ENCODE measurements at regions not wholly inside any gene's neighbourhood (a gene's known extent, or its start where the extent isn't known, plus 50 kb on each side); places are given as distances from the start of the nearest gene placed in this dataset.
"Not testable (repeated sequence)": the region's sequence is repeated elsewhere in the genome, so short reads cannot be mapped to it uniquely, and the experiment has no call there.

DNA sequence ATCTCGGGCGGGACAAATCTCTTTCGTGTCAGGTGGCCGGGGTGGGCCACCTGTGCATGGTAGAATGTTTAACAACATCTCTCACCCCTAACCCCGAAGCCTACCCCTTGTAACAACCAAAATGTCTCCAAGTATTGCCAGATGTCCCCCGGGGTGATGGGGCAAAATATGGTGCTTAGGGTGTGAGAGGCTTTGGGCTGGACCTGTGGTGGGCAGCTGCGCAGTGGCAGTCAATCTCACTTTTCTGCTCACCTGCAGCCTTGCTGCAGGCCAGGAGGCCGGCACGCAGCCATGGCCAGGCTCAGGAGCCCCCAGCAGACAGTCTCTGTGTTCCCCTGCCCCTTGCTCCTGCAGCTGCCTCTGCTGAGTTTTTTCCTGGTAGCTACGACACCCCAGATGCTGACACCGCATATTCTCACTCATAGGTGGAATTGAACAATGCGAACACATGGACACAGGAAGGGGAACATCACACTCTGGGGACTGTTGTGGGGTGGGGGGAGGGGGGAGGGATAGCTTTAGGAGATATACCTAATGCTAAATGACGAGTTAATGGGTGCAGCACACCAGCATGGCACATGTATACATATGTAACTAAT lies 265.5 kb downstream of the NPHP4 start:
- not testable (repeated sequence) for TF ChIP-seq CREB1 (CRISPR knock-in tag; IDR thresholded peaks at IDR 0.05); CREM (CRISPR knock-in tag; IDR thresholded peaks at IDR 0.05); CBFB (CRISPR knock-in tag; IDR thresholded peaks at IDR 0.05; ENCODE audit: low read depth); CTCF (IDR thresholded peaks at IDR 0.05); KAT7 (CRISPR knock-in tag; IDR thresholded peaks at IDR 0.05; ENCODE audit: borderline replicate concordance); RELA (CRISPR knock-in tag; IDR thresholded peaks at IDR 0.05; ENCODE audit: borderline replicate concordance); USF2 (CRISPR knock-in tag; IDR thresholded peaks at IDR 0.05); SMAD3 (CRISPR knock-in tag; IDR thresholded peaks at IDR 0.05; ENCODE audit: borderline replicate concordance); IRF2 (CRISPR knock-in tag; IDR thresholded peaks at IDR 0.05; ENCODE audit: borderline replicate concordance, low read depth); ETV6 (CRISPR knock-in tag; IDR thresholded peaks at IDR 0.05)
- TF ChIP-seq, protein P1, sequence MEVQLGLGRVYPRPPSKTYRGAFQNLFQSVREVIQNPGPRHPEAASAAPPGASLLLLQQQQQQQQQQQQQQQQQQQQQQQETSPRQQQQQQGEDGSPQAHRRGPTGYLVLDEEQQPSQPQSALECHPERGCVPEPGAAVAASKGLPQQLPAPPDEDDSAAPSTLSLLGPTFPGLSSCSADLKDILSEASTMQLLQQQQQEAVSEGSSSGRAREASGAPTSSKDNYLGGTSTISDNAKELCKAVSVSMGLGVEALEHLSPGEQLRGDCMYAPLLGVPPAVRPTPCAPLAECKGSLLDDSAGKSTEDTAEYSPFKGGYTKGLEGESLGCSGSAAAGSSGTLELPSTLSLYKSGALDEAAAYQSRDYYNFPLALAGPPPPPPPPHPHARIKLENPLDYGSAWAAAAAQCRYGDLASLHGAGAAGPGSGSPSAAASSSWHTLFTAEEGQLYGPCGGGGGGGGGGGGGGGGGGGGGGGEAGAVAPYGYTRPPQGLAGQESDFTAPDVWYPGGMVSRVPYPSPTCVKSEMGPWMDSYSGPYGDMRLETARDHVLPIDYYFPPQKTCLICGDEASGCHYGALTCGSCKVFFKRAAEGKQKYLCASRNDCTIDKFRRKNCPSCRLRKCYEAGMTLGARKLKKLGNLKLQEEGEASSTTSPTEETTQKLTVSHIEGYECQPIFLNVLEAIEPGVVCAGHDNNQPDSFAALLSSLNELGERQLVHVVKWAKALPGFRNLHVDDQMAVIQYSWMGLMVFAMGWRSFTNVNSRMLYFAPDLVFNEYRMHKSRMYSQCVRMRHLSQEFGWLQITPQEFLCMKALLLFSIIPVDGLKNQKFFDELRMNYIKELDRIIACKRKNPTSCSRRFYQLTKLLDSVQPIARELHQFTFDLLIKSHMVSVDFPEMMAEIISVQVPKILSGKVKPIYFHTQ (CRISPR knock-in tag; IDR thresholded peaks at IDR 0.05) = not testable (repeated sequence)
- TF ChIP-seq, protein P2, sequence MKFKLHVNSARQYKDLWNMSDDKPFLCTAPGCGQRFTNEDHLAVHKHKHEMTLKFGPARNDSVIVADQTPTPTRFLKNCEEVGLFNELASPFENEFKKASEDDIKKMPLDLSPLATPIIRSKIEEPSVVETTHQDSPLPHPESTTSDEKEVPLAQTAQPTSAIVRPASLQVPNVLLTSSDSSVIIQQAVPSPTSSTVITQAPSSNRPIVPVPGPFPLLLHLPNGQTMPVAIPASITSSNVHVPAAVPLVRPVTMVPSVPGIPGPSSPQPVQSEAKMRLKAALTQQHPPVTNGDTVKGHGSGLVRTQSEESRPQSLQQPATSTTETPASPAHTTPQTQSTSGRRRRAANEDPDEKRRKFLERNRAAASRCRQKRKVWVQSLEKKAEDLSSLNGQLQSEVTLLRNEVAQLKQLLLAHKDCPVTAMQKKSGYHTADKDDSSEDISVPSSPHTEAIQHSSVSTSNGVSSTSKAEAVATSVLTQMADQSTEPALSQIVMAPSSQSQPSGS (CRISPR knock-in tag; IDR thresholded peaks at IDR 0.05; ENCODE audit: borderline replicate concordance, low read depth) = not testable (repeated sequence)
- TF ChIP-seq, protein P3, sequence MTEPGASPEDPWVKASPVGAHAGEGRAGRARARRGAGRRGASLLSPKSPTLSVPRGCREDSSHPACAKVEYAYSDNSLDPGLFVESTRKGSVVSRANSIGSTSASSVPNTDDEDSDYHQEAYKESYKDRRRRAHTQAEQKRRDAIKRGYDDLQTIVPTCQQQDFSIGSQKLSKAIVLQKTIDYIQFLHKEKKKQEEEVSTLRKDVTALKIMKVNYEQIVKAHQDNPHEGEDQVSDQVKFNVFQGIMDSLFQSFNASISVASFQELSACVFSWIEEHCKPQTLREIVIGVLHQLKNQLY (CRISPR knock-in tag; IDR thresholded peaks at IDR 0.05) = not testable (repeated sequence)

Measured in WTC11 (cell line).